ENCODE measurements at regions not wholly inside any gene's neighbourhood (a gene's known extent, or its start where the extent isn't known, plus 50 kb on each side); places are given as distances from the start of the nearest gene placed in this dataset.

DNA sequence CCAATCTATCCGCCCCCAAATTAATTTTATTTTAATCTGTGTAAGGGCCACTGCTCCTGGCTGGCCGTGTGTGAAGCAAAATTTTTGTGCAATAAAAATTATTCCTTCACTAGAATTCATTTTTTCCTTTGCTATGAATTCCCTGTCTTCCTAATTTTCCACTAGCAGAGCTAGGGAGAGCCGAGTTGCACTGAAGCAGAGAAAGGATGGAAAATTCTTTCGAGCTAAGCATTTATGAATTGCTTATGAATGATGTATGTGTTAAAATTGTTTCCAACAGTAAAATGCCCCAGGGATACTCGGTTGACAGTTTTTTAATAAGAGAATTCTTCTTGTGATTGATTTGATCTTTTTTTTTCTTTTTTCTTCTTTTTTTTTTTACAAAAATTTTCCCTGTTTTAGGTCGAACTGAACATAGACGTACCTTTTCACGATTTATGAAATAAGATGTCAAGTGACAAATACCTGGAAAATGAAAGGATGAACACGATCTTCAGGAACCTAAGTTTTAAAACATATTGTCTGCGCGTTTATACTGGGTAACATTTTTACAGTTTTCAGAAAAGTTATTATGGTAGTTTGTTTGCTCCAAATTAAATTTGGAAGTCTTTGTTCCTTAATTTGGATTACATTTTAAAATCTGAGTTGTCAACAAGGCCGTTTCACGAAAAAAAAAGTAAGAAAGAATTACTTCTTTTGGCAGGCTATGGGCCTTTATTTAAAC, 288.8 kb upstream of the NFE2L3 start:
- peak overlapping the region; percentile 85 to 95 for H3K4me3 Mint-ChIP-seq
- no peak for DNase-seq
- H3K27ac Mint-ChIP-seq, result no peak overlapping the region
- H3K9me3 Mint-ChIP-seq, result peaks cover 0 to 7% of the 10 kb centered on the region in 2 donors
- no peak for ATAC-seq
- peaks cover 15% of the 10 kb centered on the region for H3K4me1 Mint-ChIP-seq
- peaks cover 32% of the 10 kb centered on the region for H3K27me3 Mint-ChIP-seq

DNA sequence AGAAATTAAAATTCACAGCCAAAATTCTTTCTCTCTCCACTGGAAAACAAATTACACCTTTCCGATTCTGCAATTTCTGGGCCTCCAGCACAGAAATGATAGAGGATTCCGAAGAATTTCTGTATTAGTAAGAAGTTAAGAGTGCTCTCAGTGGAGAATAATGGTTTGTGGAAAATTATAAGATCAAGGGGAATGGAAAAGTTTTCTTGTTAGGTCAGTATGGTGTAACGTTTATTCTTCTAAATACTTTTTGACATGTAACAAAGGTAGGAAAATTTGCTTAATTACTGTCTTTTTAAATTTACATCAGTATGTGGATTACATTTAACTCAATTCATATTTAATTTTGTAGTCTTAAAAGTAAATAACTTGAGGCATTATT, 288.3 kb upstream of the NFE2L3 start:
- H3K9me3 Mint-ChIP-seq, result peaks cover 0 to 7% of the 10 kb centered on the region in 2 donors
- H3K4me3 Mint-ChIP-seq, result no peak overlapping the region
- no peak for ATAC-seq
- H3K4me1 Mint-ChIP-seq, result peaks cover 15% of the 10 kb centered on the region
- peaks cover 38% of the 10 kb centered on the region for H3K27me3 Mint-ChIP-seq
- H3K27ac Mint-ChIP-seq, result no peak overlapping the region
- no peak for DNase-seq

GRCh38 chr7:25864511-25864910, 287.5 kb upstream of the NFE2L3 start:
- H3K4me3 Mint-ChIP-seq, result no peak overlapping the region
- no peak overlapping the region for H3K27ac Mint-ChIP-seq
- peaks cover 46% of the 10 kb centered on the region for H3K27me3 Mint-ChIP-seq
- H3K9me3 Mint-ChIP-seq, result peaks cover 0 to 6% of the 10 kb centered on the region in 2 donors
- no peak for ATAC-seq
- no peak for DNase-seq
- H3K4me1 Mint-ChIP-seq, result peaks cover 15% of the 10 kb centered on the region

DNA sequence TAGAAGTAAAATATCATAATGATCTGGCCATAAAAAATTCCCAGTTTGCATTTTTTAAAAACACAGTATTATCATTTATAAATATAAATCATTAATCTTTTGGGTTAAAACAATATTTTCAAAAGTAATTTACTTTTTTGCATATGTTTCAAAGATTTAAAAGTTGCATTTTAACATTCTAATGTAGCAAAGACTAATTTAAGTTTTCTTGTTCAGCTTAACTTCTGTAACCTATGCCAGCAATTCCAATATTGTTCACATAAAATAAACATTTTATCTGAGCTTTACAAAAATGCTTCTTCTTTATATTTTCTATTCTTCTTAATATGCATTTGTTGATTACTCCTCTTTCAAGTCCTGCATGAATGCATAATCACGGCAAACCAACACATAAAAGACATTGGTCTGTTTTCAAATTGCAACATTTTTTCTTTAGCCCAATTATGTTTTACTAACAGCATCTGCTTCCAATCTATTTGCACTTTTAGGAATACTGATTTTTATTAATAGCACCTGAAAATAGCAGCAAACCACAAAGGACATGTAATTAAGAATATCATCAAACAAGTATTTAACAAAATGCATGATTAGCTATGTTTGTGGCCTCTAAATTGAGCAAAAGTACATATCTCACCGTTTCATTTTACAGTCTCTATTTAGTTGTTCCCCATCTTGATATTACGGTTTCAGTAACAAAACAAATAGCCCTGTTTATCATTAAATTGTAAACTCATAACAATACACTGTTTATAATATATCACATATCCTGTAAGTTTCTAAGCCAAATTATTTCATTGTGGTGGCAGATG, 286.9 kb upstream of the NFE2L3 start:
- no peak overlapping the region for H3K4me3 Mint-ChIP-seq

GRCh38 chr7:25868509-25868908, 283.5 kb upstream of the NFE2L3 start:
- no peak for ATAC-seq
- Mint-ChIP-seq H3K9me3 (no peaks in the 10 kb centered on the region), H3K27me3 (peaks cover 79% of the 10 kb centered on the region)

More for the DNA sequence above, 286.9 kb upstream of the NFE2L3 start:
- H3K27ac Mint-ChIP-seq, result no peak overlapping the region
- H3K4me1 Mint-ChIP-seq, result peaks cover 15% of the 10 kb centered on the region
- H3K9me3 Mint-ChIP-seq, result no peaks in the 10 kb centered on the region
- peaks cover 52% of the 10 kb centered on the region for H3K27me3 Mint-ChIP-seq
- no peak for DNase-seq
- ATAC-seq, result no peak

GRCh38 chr7:25870574-25870973, 281.4 kb upstream of the NFE2L3 start:
- Mint-ChIP-seq H3K27ac (no peak overlapping the region), H3K9me3 (no peaks in the 10 kb centered on the region), H3K4me1 (no peaks in the 10 kb centered on the region), H3K27me3 (peaks cover 85% of the 10 kb centered on the region), H3K4me3 (no peak overlapping the region)
- ATAC-seq (no peak), DNase-seq (no peak)

More at GRCh38 chr7:25868509-25868908, 283.5 kb upstream of the NFE2L3 start:
- DNase-seq, result no peak
- no peak overlapping the region for H3K4me3 Mint-ChIP-seq
- H3K4me1 Mint-ChIP-seq, result no peaks in the 10 kb centered on the region
- H3K27ac Mint-ChIP-seq, result no peak overlapping the region

GRCh38 chr7:25876092-25876491, 275.9 kb upstream of the NFE2L3 start:
- Mint-ChIP-seq H3K4me1 (no peaks in the 10 kb centered on the region), H3K9me3 (no peaks in the 10 kb centered on the region), H3K27me3 (peaks cover 88% of the 10 kb centered on the region), H3K27ac (no peak overlapping the region), H3K4me3 (no peak overlapping the region)
- ATAC-seq (no peak), DNase-seq (no peak)

- H3K27me3 Mint-ChIP-seq, result peaks cover 84% of the 10 kb centered on the region
- no peaks in the 10 kb centered on the region for H3K4me1 Mint-ChIP-seq
- no peak for ATAC-seq
- DNase-seq, result no peak
- no peaks in the 10 kb centered on the region for H3K9me3 Mint-ChIP-seq
- H3K4me3 Mint-ChIP-seq, result no peak overlapping the region
- H3K27ac Mint-ChIP-seq, result no peak overlapping the region
These were observed 273.9 kb upstream of the NFE2L3 start for GRCh38 chr7:25877802-25878789.

DNA sequence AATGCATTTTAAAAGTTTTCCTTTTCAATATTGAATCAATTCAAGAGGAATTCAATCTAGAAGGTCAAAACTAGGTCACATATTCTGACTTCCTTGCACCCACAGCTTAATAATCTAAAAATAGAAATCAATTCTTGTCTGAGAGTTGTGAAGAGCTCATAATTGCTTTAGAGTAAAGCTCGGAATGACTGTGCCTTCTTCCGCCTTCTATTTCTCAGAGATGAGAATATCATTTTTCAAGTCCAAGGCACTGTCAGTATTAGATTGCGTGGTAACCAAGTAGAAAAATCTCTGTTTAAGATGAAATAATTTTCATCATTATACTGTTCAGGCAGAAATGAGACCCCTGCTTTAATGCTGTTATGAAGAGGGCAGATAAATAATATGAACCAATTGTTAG, 272.2 kb upstream of the NFE2L3 start:
- no peaks in the 10 kb centered on the region for H3K9me3 Mint-ChIP-seq
- no peak overlapping the region for H3K27ac Mint-ChIP-seq
- H3K4me1 Mint-ChIP-seq, result no peaks in the 10 kb centered on the region
- peaks cover 89% of the 10 kb centered on the region for H3K27me3 Mint-ChIP-seq
- H3K4me3 Mint-ChIP-seq, result no peak overlapping the region
- DNase-seq (no peak), ATAC-seq (no peak)

GRCh38 chr7:25881317-25882037, 270.5 kb upstream of the NFE2L3 start:
- DNase-seq (no peak), ATAC-seq (no peak)
- H3K4me1 Mint-ChIP-seq, result peaks cover 3% of the 10 kb centered on the region
- H3K27me3 Mint-ChIP-seq, result peaks cover 82% of the 10 kb centered on the region
- no peak overlapping the region for H3K27ac Mint-ChIP-seq
- no peaks in the 10 kb centered on the region for H3K9me3 Mint-ChIP-seq
- no peak overlapping the region for H3K4me3 Mint-ChIP-seq

DNA sequence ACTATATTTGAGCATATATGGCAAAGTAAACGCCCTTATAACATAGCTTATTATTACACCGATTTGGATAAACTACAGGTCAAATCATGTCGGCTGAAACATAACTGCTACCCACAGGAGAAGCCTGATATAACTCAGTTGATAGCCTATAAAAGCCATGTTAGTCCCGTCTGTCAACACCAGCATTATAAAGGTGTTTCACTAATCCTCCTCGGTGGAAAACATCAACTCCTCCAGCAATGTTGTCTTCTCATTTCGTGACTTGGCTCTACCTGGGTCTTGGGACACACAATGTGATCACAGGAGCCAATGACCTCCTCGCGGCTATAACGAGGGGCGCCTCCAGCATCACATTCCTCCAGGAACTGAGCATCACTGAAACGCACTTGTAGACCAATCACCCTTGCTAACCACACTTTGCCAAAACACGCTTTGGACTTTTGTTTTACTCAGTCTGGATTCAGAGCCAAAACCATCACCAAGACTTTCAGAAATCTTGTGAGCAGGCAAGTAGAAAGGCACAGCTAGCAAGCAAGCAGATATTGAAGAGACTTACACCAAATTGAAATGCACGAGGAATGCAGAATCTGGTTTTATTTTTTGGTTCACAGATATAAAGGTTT, 269.7 kb upstream of the NFE2L3 start:
- H3K27me3 Mint-ChIP-seq, result peaks cover 74% of the 10 kb centered on the region
- no peak overlapping the region for H3K27ac Mint-ChIP-seq
- no peak for DNase-seq
- H3K9me3 Mint-ChIP-seq, result no peaks in the 10 kb centered on the region
- no peak for ATAC-seq
- no peak overlapping the region for H3K4me3 Mint-ChIP-seq
- H3K4me1 Mint-ChIP-seq, result peaks cover 7% of the 10 kb centered on the region

- Mint-ChIP-seq H3K27ac (no peak overlapping the region), H3K27me3 (peaks cover 58% of the 10 kb centered on the region), H3K4me3 (no peak overlapping the region), H3K9me3 (no peaks in the 10 kb centered on the region), H3K4me1 (peaks cover 7% of the 10 kb centered on the region)
- DNase-seq (no peak), ATAC-seq (no peak)
These were observed 267.7 kb upstream of the NFE2L3 start for GRCh38 chr7:25884265-25884828.

DNA sequence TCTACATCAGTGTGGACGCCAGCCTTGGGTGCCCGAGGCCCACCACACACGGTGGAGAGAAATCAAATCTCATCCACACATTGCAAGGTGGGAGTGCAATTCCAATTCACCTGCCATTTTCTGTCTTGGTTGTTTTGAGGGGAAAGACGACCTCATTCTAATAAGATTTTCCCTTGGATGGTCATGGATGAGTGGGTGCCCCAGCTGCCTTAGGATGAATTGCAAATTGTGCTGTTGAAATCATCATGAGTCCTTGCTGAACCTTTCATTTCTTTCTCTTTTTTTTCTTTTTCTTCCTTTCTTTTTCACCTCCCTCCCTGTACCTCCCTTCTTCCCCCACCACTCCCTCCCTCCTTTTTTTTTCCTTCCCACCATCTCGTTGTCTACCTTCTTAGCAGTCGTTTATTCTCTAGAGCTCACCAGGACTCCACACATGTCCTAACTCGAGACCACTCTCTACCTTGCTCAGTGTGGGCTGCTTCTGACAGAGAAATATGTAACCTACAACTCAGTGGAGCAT, 266.9 kb upstream of the NFE2L3 start:
- no peak for DNase-seq
- no peak for ATAC-seq
- H3K4me1 Mint-ChIP-seq, result peaks cover 7% of the 10 kb centered on the region
- no peak overlapping the region for H3K27ac Mint-ChIP-seq
- H3K27me3 Mint-ChIP-seq, result peaks cover 63% of the 10 kb centered on the region
- H3K9me3 Mint-ChIP-seq, result no peaks in the 10 kb centered on the region
- H3K4me3 Mint-ChIP-seq, result no peak overlapping the region
